K562 (cell line): ENCODE measurements at regions not wholly inside any gene's neighbourhood (a gene's known extent, or its start where the extent isn't known, plus 50 kb on each side); places are given as distances from the start of the nearest gene placed in this dataset.

Experiments
- FOXK2 ChIP-seq, 2 experiments: fragments of 450-650 bp; IDR thresholded peaks in 1 of 2; conservative IDR thresholded peaks in 1 of 2; 2 replicates each; pipeline ENCODE4 v1.6.1; 2016; ENCODE audit warnings: low read depth in 2 of 2, mild to moderate bottlenecking in 1 of 2
- PHTF2 ChIP-seq: fragments of 250-450 bp; sonication (Bioruptor Pico); IDR thresholded peaks from 2 replicates; pipeline ENCODE4 v1.5.0; 2021; ENCODE audit warnings: mild to moderate bottlenecking
- RAD51 ChIP-seq: fragments of 450-650 bp; IDR thresholded peaks from 2 replicates; pipeline ENCODE4 v1.7.1; 2016; ENCODE audit warnings: low read depth, mild to moderate bottlenecking, borderline replicate concordance
- SREBF2 ChIP-seq: sonication (generic); formaldehyde crosslinking; IDR thresholded peaks from 2 replicates; pipeline ENCODE4 v1.4.0; 2020; ENCODE audit warnings: mild to moderate bottlenecking, missing genetic modification reagents
- WHSC1 ChIP-seq: IDR thresholded peaks from one replicate; pipeline ENCODE4 v1.6.1; 2012; ENCODE audit warnings: low read length, control low read depth, inconsistent platforms
- ZFP30 ChIP-seq: fragments of 250-450 bp; sonication (Bioruptor Pico); IDR thresholded peaks from 2 replicates; pipeline ENCODE4 v1.8.0; 2022; ENCODE audit warnings: moderate library complexity, mild to moderate bottlenecking, inconsistent platforms, borderline replicate concordance
- ZNF133 ChIP-seq: fragments of 250-450 bp; sonication (Bioruptor Pico); IDR thresholded peaks from 2 replicates; pipeline ENCODE4 v1.4.0; 2020; ENCODE audit warnings: mild to moderate bottlenecking
- ZNF699 ChIP-seq: fragments of 250-450 bp; sonication (Bioruptor Pico); IDR thresholded peaks from 2 replicates; pipeline ENCODE4 v1.8.0; 2021; ENCODE audit warnings: mild to moderate bottlenecking, moderate library complexity; ENCODE audit not compliant: insufficient replicate concordance
- TF ChIP-seq, protein P1 (sequence below): IDR thresholded peaks from 3 replicates; pipeline ENCODE4 v1.6.1; 2011; ENCODE audit warnings: borderline replicate concordance, mild to moderate bottlenecking, moderate library complexity; ENCODE audit not compliant: insufficient read length; ENCODE audit errors: extremely low read depth
- TF ChIP-seq, protein P2 (sequence below): fragments of 450-650 bp; formaldehyde crosslinking; IDR thresholded peaks from 2 replicates; pipeline ENCODE4 v1.4.0; 2022; ENCODE audit warnings: missing genetic modification characterization
- TF ChIP-seq, protein P3 (sequence below), 2 experiments: fragments of 450-650 bp; IDR thresholded peaks; 2 replicates each; pipeline ENCODE4 v1.6.1; 2016; ENCODE audit warnings: mild to moderate bottlenecking in 2 of 2, borderline replicate concordance in 1 of 2, low read depth in 1 of 2, moderate library complexity in 1 of 2
- TF ChIP-seq, protein P4 (sequence below): sonication (generic); formaldehyde crosslinking; IDR thresholded peaks from 2 replicates; pipeline ENCODE4 v1.8.1; 2023; ENCODE audit warnings: mild to moderate bottlenecking, missing genetic modification reagents

DNA sequence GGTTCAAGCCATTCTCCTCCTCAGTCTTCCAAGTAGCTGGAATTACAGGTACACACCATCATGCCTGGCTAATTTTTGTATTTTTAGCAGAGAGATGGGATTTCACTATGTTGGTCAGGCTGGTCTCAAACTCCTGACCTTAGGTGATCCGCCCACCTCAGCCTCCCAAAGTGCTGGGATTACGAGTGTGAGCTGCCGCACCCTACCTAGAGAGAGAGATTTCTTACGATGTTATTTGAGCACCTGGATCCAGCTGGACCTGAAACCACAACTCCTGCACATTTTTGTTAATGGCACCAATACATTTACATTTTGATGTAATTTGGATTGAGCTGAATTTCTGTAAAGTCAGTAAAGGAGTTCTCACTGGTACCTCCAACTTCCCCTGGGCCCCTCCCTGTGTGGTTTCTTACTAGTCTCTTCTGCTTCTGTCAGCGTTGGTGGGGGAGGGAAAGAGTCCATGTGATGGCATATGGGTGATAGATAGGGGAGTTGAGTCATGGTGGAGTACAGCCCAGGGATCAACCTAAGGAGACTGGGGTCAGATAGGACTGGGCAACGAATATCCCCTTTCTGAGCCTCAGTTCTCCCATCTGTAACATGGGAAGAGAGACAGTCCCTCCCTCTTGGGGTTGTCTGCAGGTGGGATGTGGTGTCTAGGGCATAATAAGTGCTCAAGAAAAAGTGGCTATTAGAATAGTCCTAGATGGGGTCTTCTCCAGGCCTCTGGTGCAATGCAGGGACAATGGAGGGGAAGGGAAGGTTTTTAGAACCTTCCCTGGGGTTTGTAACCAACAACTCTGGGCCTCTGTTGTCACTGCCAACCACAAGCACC, 83.3 kb upstream of the MED13L start (continued):
- TF ChIP-seq, protein P1, sequence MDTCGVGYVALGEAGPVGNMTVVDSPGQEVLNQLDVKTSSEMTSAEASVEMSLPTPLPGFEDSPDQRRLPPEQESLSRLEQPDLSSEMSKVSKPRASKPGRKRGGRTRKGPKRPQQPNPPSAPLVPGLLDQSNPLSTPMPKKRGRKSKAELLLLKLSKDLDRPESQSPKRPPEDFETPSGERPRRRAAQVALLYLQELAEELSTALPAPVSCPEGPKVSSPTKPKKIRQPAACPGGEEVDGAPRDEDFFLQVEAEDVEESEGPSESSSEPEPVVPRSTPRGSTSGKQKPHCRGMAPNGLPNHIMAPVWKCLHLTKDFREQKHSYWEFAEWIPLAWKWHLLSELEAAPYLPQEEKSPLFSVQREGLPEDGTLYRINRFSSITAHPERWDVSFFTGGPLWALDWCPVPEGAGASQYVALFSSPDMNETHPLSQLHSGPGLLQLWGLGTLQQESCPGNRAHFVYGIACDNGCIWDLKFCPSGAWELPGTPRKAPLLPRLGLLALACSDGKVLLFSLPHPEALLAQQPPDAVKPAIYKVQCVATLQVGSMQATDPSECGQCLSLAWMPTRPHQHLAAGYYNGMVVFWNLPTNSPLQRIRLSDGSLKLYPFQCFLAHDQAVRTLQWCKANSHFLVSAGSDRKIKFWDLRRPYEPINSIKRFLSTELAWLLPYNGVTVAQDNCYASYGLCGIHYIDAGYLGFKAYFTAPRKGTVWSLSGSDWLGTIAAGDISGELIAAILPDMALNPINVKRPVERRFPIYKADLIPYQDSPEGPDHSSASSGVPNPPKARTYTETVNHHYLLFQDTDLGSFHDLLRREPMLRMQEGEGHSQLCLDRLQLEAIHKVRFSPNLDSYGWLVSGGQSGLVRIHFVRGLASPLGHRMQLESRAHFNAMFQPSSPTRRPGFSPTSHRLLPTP, result no peak
- TF ChIP-seq ZNF133 (CRISPR knock-in tag) (no peak), SREBF2 (no peak), PHTF2 (CRISPR knock-in tag) (no peak), ZFP30 (CRISPR knock-in tag) (no peak), FOXK2 (conservative IDR thresholded peaks at IDR 0.05 in 1 of 2, IDR thresholded peaks at IDR 0.05 in 1 of 2; ENCODE audit: low read depth in 2 of 2) (peak; percentile 37 to 47; a peak in 1 of 4 replicates), WHSC1 (no peak), ZNF699 (no peak), RAD51 (0 out of 2 replicates have a peak, but pooled peaks have one; percentile 40)
- TF ChIP-seq, protein P2, sequence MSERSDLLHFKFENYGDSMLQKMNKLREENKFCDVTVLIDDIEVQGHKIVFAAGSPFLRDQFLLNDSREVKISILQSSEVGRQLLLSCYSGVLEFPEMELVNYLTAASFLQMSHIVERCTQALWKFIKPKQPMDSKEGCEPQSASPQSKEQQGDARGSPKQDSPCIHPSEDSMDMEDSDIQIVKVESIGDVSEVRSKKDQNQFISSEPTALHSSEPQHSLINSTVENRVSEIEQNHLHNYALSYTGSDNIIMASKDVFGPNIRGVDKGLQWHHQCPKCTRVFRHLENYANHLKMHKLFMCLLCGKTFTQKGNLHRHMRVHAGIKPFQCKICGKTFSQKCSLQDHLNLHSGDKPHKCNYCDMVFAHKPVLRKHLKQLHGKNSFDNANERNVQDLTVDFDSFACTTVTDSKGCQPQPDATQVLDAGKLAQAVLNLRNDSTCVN (CRISPR knock-in tag), result no peak
- TF ChIP-seq, protein P3, sequence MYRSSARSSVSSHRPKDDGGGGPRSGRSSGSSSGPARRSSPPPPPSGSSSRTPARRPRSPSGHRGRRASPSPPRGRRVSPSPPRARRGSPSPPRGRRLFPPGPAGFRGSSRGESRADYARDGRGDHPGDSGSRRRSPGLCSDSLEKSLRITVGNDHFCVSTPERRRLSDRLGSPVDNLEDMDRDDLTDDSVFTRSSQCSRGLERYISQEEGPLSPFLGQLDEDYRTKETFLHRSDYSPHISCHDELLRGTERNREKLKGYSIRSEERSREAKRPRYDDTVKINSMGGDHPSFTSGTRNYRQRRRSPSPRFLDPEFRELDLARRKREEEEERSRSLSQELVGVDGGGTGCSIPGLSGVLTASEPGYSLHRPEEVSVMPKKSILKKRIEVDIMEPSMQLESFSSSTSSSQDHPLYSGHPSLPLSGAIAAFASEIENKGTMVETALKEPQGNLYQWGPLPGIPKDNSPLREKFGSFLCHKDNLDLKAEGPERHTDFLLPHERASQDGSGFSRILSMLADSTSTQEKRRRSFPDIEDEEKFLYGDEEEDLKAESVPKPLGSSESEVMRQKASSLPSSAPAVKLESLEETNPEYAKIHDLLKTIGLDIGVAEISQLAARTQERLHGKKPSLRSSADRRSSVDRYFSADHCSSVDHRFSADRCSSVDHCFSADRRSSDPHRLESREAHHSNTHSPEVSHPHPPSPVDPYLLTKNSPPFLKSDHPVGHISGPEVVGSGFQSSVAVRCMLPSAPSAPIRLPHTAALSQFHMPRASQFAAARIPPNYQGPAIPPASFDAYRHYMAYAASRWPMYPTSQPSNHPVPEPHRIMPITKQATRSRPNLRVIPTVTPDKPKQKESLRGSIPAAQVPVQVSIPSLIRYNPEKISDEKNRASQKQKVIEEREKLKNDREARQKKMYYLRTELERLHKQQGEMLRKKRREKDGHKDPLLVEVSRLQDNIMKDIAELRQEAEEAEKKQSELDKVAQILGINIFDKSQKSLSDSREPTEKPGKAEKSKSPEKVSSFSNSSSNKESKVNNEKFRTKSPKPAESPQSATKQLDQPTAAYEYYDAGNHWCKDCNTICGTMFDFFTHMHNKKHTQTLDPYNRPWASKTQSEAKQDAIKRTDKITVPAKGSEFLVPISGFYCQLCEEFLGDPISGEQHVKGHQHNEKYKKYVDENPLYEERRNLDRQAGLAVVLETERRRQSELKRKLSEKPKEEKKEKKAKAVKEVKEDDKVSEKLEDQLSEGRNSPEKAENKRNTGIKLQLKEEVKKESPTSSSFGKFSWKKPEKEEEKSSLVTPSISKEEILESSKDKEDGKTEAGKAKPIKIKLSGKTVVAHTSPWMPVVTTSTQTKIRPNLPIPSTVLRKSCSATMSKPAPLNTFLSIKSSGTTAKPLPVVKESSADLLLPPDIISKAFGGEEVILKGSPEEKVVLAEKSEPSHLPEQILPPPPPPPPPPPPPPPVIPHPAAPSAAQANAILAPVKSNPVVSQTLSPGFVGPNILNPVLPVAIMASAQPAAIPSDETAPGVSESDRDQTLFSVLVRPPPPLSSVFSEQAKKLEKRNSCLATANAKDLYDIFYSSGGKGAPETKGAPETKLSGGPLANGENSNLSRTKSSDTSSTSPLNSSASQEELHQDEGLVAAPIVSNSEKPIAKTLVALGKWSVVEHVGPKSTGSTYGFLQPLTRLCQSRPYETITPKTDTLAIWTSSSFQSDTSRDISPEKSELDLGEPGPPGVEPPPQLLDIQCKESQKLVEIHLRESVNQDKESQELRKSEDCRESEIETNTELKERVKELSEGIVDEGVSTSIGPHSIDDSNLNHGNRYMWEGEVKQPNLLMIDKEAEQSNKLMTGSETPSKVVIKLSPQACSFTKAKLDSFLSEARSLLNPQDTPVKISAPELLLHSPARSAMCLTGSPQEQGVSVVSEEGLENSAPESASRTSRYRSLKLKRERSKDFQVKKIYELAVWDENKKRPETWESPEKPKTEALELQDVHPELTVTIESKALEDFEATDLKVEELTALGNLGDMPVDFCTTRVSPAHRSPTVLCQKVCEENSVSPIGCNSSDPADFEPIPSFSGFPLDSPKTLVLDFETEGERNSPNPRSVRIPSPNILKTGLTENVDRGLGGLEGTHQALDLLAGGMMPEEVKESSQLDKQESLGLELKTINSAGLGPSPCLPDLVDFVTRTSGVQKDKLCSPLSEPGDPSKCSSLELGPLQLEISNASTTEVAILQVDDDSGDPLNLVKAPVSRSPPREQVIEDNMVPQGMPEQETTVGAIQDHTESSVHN (IDR thresholded peaks at IDR 0.05; ENCODE audit: borderline replicate concordance in 1 of 2, low read depth in 1 of 2), result 0 out of 4 replicates have a peak, but pooled peaks of 1 of the 2 experiments have one; percentile 29
- TF ChIP-seq, protein P4, sequence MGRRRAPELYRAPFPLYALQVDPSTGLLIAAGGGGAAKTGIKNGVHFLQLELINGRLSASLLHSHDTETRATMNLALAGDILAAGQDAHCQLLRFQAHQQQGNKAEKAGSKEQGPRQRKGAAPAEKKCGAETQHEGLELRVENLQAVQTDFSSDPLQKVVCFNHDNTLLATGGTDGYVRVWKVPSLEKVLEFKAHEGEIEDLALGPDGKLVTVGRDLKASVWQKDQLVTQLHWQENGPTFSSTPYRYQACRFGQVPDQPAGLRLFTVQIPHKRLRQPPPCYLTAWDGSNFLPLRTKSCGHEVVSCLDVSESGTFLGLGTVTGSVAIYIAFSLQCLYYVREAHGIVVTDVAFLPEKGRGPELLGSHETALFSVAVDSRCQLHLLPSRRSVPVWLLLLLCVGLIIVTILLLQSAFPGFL (CRISPR knock-in tag), result no peak
